Loucy (cell line): ENCODE measurements at regions not wholly inside any gene's neighbourhood (a gene's known extent, or its start where the extent isn't known, plus 50 kb on each side); places are given as distances from the start of the nearest gene placed in this dataset.

Experiments
- EZH2phosphoT487 ChIP-seq: fragments of 200-600 bp; IDR thresholded peaks from 2 replicates; pipeline ENCODE4 v1.6.1; 2018; ENCODE audit warnings: antibody characterized with exemption, mild to moderate bottlenecking, moderate library complexity, borderline replicate concordance
- TF ChIP-seq, protein P1 (sequence below): fragments of 200-600 bp; sonication (generic); conservative IDR thresholded peaks from 2 replicates; pipeline ENCODE4 v1.5.1; 2014; ENCODE audit warnings: mild to moderate bottlenecking, antibody characterized with exemption, low read length

- TF ChIP-seq, protein P1, sequence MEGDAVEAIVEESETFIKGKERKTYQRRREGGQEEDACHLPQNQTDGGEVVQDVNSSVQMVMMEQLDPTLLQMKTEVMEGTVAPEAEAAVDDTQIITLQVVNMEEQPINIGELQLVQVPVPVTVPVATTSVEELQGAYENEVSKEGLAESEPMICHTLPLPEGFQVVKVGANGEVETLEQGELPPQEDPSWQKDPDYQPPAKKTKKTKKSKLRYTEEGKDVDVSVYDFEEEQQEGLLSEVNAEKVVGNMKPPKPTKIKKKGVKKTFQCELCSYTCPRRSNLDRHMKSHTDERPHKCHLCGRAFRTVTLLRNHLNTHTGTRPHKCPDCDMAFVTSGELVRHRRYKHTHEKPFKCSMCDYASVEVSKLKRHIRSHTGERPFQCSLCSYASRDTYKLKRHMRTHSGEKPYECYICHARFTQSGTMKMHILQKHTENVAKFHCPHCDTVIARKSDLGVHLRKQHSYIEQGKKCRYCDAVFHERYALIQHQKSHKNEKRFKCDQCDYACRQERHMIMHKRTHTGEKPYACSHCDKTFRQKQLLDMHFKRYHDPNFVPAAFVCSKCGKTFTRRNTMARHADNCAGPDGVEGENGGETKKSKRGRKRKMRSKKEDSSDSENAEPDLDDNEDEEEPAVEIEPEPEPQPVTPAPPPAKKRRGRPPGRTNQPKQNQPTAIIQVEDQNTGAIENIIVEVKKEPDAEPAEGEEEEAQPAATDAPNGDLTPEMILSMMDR: no peak
- no peak for TF ChIP-seq EZH2phosphoT487
Measured at GRCh38 chr15:96802611-96803255, 472.2 kb downstream of the NR2F2 start.
